NCI-H446 treated with DMSO at 0.1 percent for 48 hours (cell line): ENCODE measurements at regions not wholly inside any gene's neighbourhood (a gene's known extent, or its start where the extent isn't known, plus 50 kb on each side); places are given as distances from the start of the nearest gene placed in this dataset.
"Not testable (repeated sequence)": the region's sequence is repeated elsewhere in the genome, so short reads cannot be mapped to it uniquely, and the experiment has no call there.

Experiments
- DNase-seq: peaks from one replicate; lab custom pipeline; 2025; lab: John Stamatoyannopoulos, UW

- DNase-seq: no peak
Observed at GRCh38 chrX:1140236-1140681, 72.2 kb downstream of the CRLF2 start.

GRCh38 chrX:1139185-1139500 is 73.3 kb downstream of the CRLF2 start:
- DNase-seq: no peak

- no peak for DNase-seq
Observed at GRCh38 chrX:1138476-1139184, 73.8 kb downstream of the CRLF2 start.

- DNase-seq: no peak
Observed at GRCh38 chrX:1137531-1137930, 74.9 kb downstream of the CRLF2 start.

- not testable (repeated sequence) for DNase-seq
Observed at GRCh38 chrX:1136582-1136981, 75.9 kb downstream of the CRLF2 start.

GRCh38 chrX:1134976-1135375 is 77.5 kb downstream of the CRLF2 start:
- no peak for DNase-seq

- no peak for DNase-seq
Observed at GRCh38 chrX:1134156-1134555, 78.3 kb downstream of the CRLF2 start.

GRCh38 chrX:1126738-1127137 is 85.7 kb downstream of the CRLF2 start:
- DNase-seq: no peak

GRCh38 chrX:1124531-1124930 is 87.9 kb downstream of the CRLF2 start:
- DNase-seq: no peak

- DNase-seq: not testable (repeated sequence)
Observed at GRCh38 chrX:1122851-1123250, 89.6 kb downstream of the CRLF2 start.

GRCh38 chrX:1119275-1119674 is 93.2 kb downstream of the CRLF2 start:
- DNase-seq: no peak

- no peak for DNase-seq
Observed at GRCh38 chrX:1118572-1119199, 93.8 kb downstream of the CRLF2 start.

GRCh38 chrX:1115411-1115810 is 97.0 kb downstream of the CRLF2 start:
- DNase-seq: not testable (repeated sequence)

GRCh38 chrX:1112321-1112720 is 100.1 kb downstream of the CRLF2 start:
- DNase-seq: no peak

GRCh38 chrX:1111601-1112300 is 100.7 kb downstream of the CRLF2 start:
- DNase-seq: no peak

GRCh38 chrX:1109580-1110119 is 102.8 kb downstream of the CRLF2 start:
- DNase-seq: no peak

- no peak for DNase-seq
Observed at GRCh38 chrX:1108501-1109445, 103.7 kb downstream of the CRLF2 start.

GRCh38 chrX:1106478-1107210 is 105.8 kb downstream of the CRLF2 start:
- no peak for DNase-seq

- DNase-seq: no peak
Observed at GRCh38 chrX:1105671-1106419, 106.6 kb downstream of the CRLF2 start.

GRCh38 chrX:1105031-1105430 is 107.4 kb downstream of the CRLF2 start:
- not testable (repeated sequence) for DNase-seq
